DMS153 treated with DMSO at 0.1 percent for 48 hours (cell line): ENCODE measurements at regions not wholly inside any gene's neighbourhood (a gene's known extent, or its start where the extent isn't known, plus 50 kb on each side); places are given as distances from the start of the nearest gene placed in this dataset.

Experiments used
- DNase-seq: peaks from one replicate; lab custom pipeline; 2025; ENCODE audit not compliant: unreplicated experiment; lab: John Stamatoyannopoulos, UW

GRCh38 chr11:129723146-129723760, 92.4 kb upstream of the TMEM45B start:
- DNase-seq: no peak

GRCh38 chr11:129723761-129724162, 91.9 kb upstream of the TMEM45B start:
- no peak for DNase-seq

- DNase-seq: no peak
These were observed 90.8 kb upstream of the TMEM45B start for GRCh38 chr11:129724866-129725265.

- no peak for DNase-seq
These were observed 89.5 kb upstream of the TMEM45B start for GRCh38 chr11:129726179-129726578.

GRCh38 chr11:129728581-129728980, 87.1 kb upstream of the TMEM45B start:
- peak; percentile 81 for DNase-seq

GRCh38 chr11:129729216-129729615, 86.4 kb upstream of the TMEM45B start:
- DNase-seq: no peak

GRCh38 chr11:129729823-129730222, 85.8 kb upstream of the TMEM45B start:
- DNase-seq: no peak

GRCh38 chr11:129731316-129731715, 84.3 kb upstream of the TMEM45B start:
- DNase-seq: no peak

GRCh38 chr11:129732941-129733340, 82.7 kb upstream of the TMEM45B start:
- DNase-seq: no peak

- no peak for DNase-seq
These were observed 82.3 kb upstream of the TMEM45B start for GRCh38 chr11:129733384-129733783.

- DNase-seq: no peak
These were observed 81.7 kb upstream of the TMEM45B start for GRCh38 chr11:129733981-129734380.

GRCh38 chr11:129734654-129735053, 81.0 kb upstream of the TMEM45B start:
- DNase-seq: no peak

- no peak for DNase-seq
These were observed 77.8 kb upstream of the TMEM45B start for GRCh38 chr11:129737831-129738230.

- no peak for DNase-seq
These were observed 77.4 kb upstream of the TMEM45B start for GRCh38 chr11:129738242-129738641.

GRCh38 chr11:129739339-129739738, 76.3 kb upstream of the TMEM45B start:
- DNase-seq: no peak

GRCh38 chr11:129740125-129740719, 75.4 kb upstream of the TMEM45B start:
- DNase-seq: no peak

GRCh38 chr11:129743112-129743815, 72.4 kb upstream of the TMEM45B start:
- no peak for DNase-seq

- no peak for DNase-seq
These were observed 68.6 kb upstream of the TMEM45B start for GRCh38 chr11:129747071-129747470.

- DNase-seq: no peak
These were observed 66.5 kb upstream of the TMEM45B start for GRCh38 chr11:129749141-129749540.

GRCh38 chr11:129750343-129751292, 65.0 kb upstream of the TMEM45B start:
- DNase-seq: peak; percentile 70

- DNase-seq: no peak
These were observed 64.1 kb upstream of the TMEM45B start for GRCh38 chr11:129751511-129751910.
